IMR-90 (cell line): ENCODE measurements at regions not wholly inside any gene's neighbourhood (a gene's known extent, or its start where the extent isn't known, plus 50 kb on each side); places are given as distances from the start of the nearest gene placed in this dataset.

Experiments
- ATAC-seq: fragments of 200-7000 bp; cut with Tn5 transposase; 2 replicates; pipeline ENCODE4 v1.9.1; 2020; ENCODE audit warnings: low read depth, mild to moderate bottlenecking, moderate library complexity
- BruUV-seq: library from RNA; stranded (reverse); fragments of 400-500 nt; replicated peaks from 2 replicates; lab custom pipeline; 2021; lab: Mats Ljungman, UMichigan
- CTCF ChIA-PET: fragments of 300-600 bp; formaldehyde crosslinking; extraction: SDS; loops from one replicate; lab custom pipeline; 2021; ENCODE audit warnings: antibody characterized with exemption; lab: Yijun Ruan, JAX
- POLR2A ChIA-PET: fragments of 300-600 bp; sonication (Branson Sonifier 250); formaldehyde crosslinking; loops from one replicate; lab custom pipeline; 2022; ENCODE audit warnings: antibody characterized with exemption; ENCODE audit not compliant: unreplicated experiment; lab: Charles Lee
- DNase-seq: peaks from one replicate; pipeline ENCODE4 v3.0.0; 2013
- H2AFZ ChIP-seq: replicated peaks from 2 replicates; pipeline ENCODE3; 2013; ENCODE audit warnings: low read length, mild to moderate bottlenecking; ENCODE audit not compliant: poor library complexity
- H2AK5ac ChIP-seq: 2 replicates; pipeline ENCODE4 v1.6.1; 2013; ENCODE audit warnings: low read depth, low read length, inconsistent platforms
- H2AK9ac ChIP-seq: replicated peaks from 2 replicates; pipeline ENCODE3; 2013; ENCODE audit warnings: mild to moderate bottlenecking, low read depth, low read length, moderate library complexity; ENCODE audit not compliant: poor library complexity
- H2BK120ac ChIP-seq: 2 replicates; pipeline ENCODE4 v1.6.1; 2013; ENCODE audit warnings: low read depth, low read length, inconsistent platforms
- H2BK15ac ChIP-seq: 3 replicates; pipeline ENCODE4 v1.6.1; 2013; ENCODE audit warnings: low read depth, low read length, inconsistent platforms
- H2BK20ac ChIP-seq: 2 replicates; pipeline ENCODE4 v1.6.1; 2013; ENCODE audit warnings: low read depth, mild to moderate bottlenecking, inconsistent platforms, low read length, moderate library complexity
- H2BK5ac ChIP-seq: 2 replicates; pipeline ENCODE4 v1.6.1; 2013; ENCODE audit warnings: mild to moderate bottlenecking, low read depth, low read length, inconsistent platforms; ENCODE audit not compliant: poor library complexity, severe bottlenecking
- H3K14ac ChIP-seq: replicated peaks from 2 replicates; pipeline ENCODE4 v1.6.1; 2013; ENCODE audit warnings: low read depth, low read length, inconsistent platforms
- H3K18ac ChIP-seq: 2 replicates; pipeline ENCODE4 v1.6.1; 2013; ENCODE audit warnings: low read depth, low read length, control low read depth
- H3K23ac ChIP-seq: 2 replicates; pipeline ENCODE4 v1.6.1; 2013; ENCODE audit warnings: low read depth, low read length, inconsistent platforms
- H3K27ac ChIP-seq: 2 replicates; pipeline ENCODE4 v1.5.1; 2013; ENCODE audit warnings: mild to moderate bottlenecking, control low read depth, low read length; ENCODE audit not compliant: insufficient read depth
- H3K27me3 ChIP-seq: 2 replicates; pipeline ENCODE4 v1.6.1; 2013; ENCODE audit warnings: low read length; ENCODE audit not compliant: control insufficient read depth, insufficient read depth
- H3K36me3 ChIP-seq: 2 replicates; pipeline ENCODE4 v1.6.1; 2013; ENCODE audit warnings: low read length, mixed read lengths; ENCODE audit not compliant: control insufficient read depth, insufficient read depth
- H3K4ac ChIP-seq: 2 replicates; pipeline ENCODE4 v1.6.1; 2013; ENCODE audit warnings: low read depth, low read length, inconsistent platforms
- H3K4me1 ChIP-seq: 2 replicates; pipeline ENCODE4 v1.6.1; 2013; ENCODE audit warnings: low read length, mixed read lengths; ENCODE audit not compliant: control insufficient read depth, insufficient read depth
- H3K4me2 ChIP-seq: 2 replicates; pipeline ENCODE4 v1.6.1; 2013; ENCODE audit warnings: low read depth, mild to moderate bottlenecking, control low read depth, low read length, moderate library complexity
- H3K4me3 ChIP-seq: 2 replicates; pipeline ENCODE4 v1.5.1; 2013; ENCODE audit warnings: low read depth, mild to moderate bottlenecking, control low read depth, low read length, moderate library complexity; ENCODE audit not compliant: insufficient read depth
- H3K56ac ChIP-seq: 2 replicates; pipeline ENCODE4 v1.6.1; 2013; ENCODE audit warnings: low read length, inconsistent platforms; ENCODE audit not compliant: insufficient read depth; ENCODE audit errors: extremely low read depth
- H3K79me1 ChIP-seq, 2 experiments: 2 replicates each; pipeline ENCODE4 v1.6.1; 2013; ENCODE audit warnings: low read length in 2 of 2, inconsistent platforms in 1 of 2, low read depth in 1 of 2
- H3K9ac ChIP-seq: 2 replicates; pipeline ENCODE4 v1.6.1; 2013; ENCODE audit warnings: low read depth, low read length, control low read depth
- H3K9me1 ChIP-seq: 2 replicates; pipeline ENCODE4 v1.6.1; 2013; ENCODE audit warnings: low read length, inconsistent platforms; ENCODE audit not compliant: insufficient read depth
- H3K9me3 ChIP-seq: 2 replicates; pipeline ENCODE4 v1.6.1; 2013; ENCODE audit warnings: low read length; ENCODE audit not compliant: control insufficient read depth, insufficient read depth
- H4K20me1 ChIP-seq: 2 replicates; pipeline ENCODE4 v1.6.1; 2013; ENCODE audit warnings: low read length, inconsistent platforms; ENCODE audit not compliant: insufficient read depth
- H4K5ac ChIP-seq: 2 replicates; pipeline ENCODE4 v1.6.1; 2013; ENCODE audit warnings: mild to moderate bottlenecking, low read depth, low read length, control low read depth
- H4K8ac ChIP-seq, 2 experiments: 2 replicates each; pipeline ENCODE4 v1.6.1; 2013; ENCODE audit warnings: low read depth in 2 of 2, low read length in 2 of 2, control low read depth in 1 of 2, inconsistent platforms in 1 of 2
- H4K91ac ChIP-seq: 2 replicates; pipeline ENCODE4 v1.6.1; 2013; ENCODE audit warnings: low read depth, low read length, inconsistent platforms; ENCODE audit not compliant: insufficient read depth
- BHLHE40 ChIP-seq: fragments of 150-350 bp; IDR thresholded peaks from 2 replicates; pipeline ENCODE4 v1.6.1; 2016; ENCODE audit warnings: mild to moderate bottlenecking, low read depth, low read length
- CEBPB ChIP-seq: IDR thresholded peaks from 2 replicates; pipeline ENCODE4 v1.6.1; 2012; ENCODE audit warnings: low read depth, low read length, improper control_type of control experiment
- CHD1 ChIP-seq: IDR thresholded peaks from 2 replicates; pipeline ENCODE4 v1.6.1; 2012; ENCODE audit warnings: low read depth, low read length, improper control_type of control experiment
- CTCF ChIP-seq: conservative IDR thresholded peaks from 2 replicates; pipeline ENCODE4 v1.5.1; 2012; ENCODE audit warnings: mild to moderate bottlenecking, low read depth, low read length, improper control_type of control experiment
- ELK1 ChIP-seq: fragments of 150-350 bp; IDR thresholded peaks from 2 replicates; pipeline ENCODE4 v1.6.1; 2016; ENCODE audit warnings: low read depth, mild to moderate bottlenecking, low read length, moderate library complexity, borderline replicate concordance
- FOS ChIP-seq: fragments of 150-350 bp; IDR thresholded peaks from 2 replicates; pipeline ENCODE4 v1.6.1; 2016; ENCODE audit warnings: low read depth, low read length
- MAFK ChIP-seq: IDR thresholded peaks from 2 replicates; pipeline ENCODE4 v1.6.1; 2012; ENCODE audit warnings: low read depth, low read length, improper control_type of control experiment
- MAZ ChIP-seq: IDR thresholded peaks from 2 replicates; pipeline ENCODE4 v1.6.1; 2012; ENCODE audit warnings: low read depth, mild to moderate bottlenecking, low read length, improper control_type of control experiment, moderate library complexity, borderline replicate concordance
- MXI1 ChIP-seq: IDR thresholded peaks from 2 replicates; pipeline ENCODE4 v1.6.1; 2012; ENCODE audit warnings: low read depth, mild to moderate bottlenecking, low read length, moderate library complexity, borderline replicate concordance
- NFE2L2 ChIP-seq: fragments of 150-350 bp; IDR thresholded peaks from 2 replicates; pipeline ENCODE4 v1.6.1; 2016; ENCODE audit warnings: low read depth, mild to moderate bottlenecking, low read length
- POLR2A ChIP-seq: IDR thresholded peaks from 2 replicates; pipeline ENCODE4 v1.6.1; 2012; ENCODE audit warnings: mild to moderate bottlenecking, low read depth, low read length
- RAD21 ChIP-seq: IDR thresholded peaks from 2 replicates; pipeline ENCODE4 v1.6.1; 2012; ENCODE audit warnings: low read length, improper control_type of control experiment
- RCOR1 ChIP-seq: IDR thresholded peaks from 2 replicates; pipeline ENCODE4 v1.6.1; 2012; ENCODE audit warnings: mild to moderate bottlenecking, low read length, improper control_type of control experiment; ENCODE audit not compliant: insufficient replicate concordance
- RFX5 ChIP-seq: IDR thresholded peaks from 2 replicates; pipeline ENCODE4 v1.8.0; 2012; ENCODE audit warnings: low read depth, mild to moderate bottlenecking, low read length, moderate library complexity
- SMC3 ChIP-seq: fragments of 150-350 bp; IDR thresholded peaks from 2 replicates; pipeline ENCODE4 v1.6.1; 2016; ENCODE audit warnings: low read depth, mild to moderate bottlenecking, antibody characterized with exemption, low read length, moderate library complexity
- USF2 ChIP-seq: fragments of 150-350 bp; IDR thresholded peaks from 2 replicates; pipeline ENCODE4 v1.6.1; 2017; ENCODE audit warnings: mild to moderate bottlenecking, antibody characterized with exemption, low read length, low read depth
- WGBS, 2 experiments: methylation state at CpG; one replicate each; pipeline versions ENCODE4 v1.1.5 to v1.1.7; 2013; ENCODE audit warnings: missing lambda C conversion rate in 2 of 2; ENCODE audit not compliant: insufficient read length in 1 of 2; ENCODE audit errors: extremely low coverage in 2 of 2; 5-methylcytosine and 5-hydroxymethylcytosine counted together
- dilution Hi-C: fragments of 300-500 bp; cut with HindIII; formaldehyde crosslinking; loops from one replicate; pipeline ENCODE4 v1.14.3; 2018; ENCODE audit warnings: low sequenced_read_pairs; ENCODE audit not compliant: unreplicated experiment
- in situ Hi-C: fragments of 300-500 bp; cut with MboI; formaldehyde crosslinking; loops from 3 replicates; pipeline ENCODE4 v1.14.3; 2019; ENCODE audit warnings: low sequenced_read_pairs, inconsistent platforms, mixed read lengths
- intact Hi-C: fragments of 100-400 bp; cut with micrococcal nuclease; formaldehyde crosslinking; loops from 2 replicates; pipeline ENCODE4 v1.10.0; 2022

- H3K9me3 ChIP-seq, result no peaks in the 10 kb centered on the region
- H2AK5ac ChIP-seq, result no peak overlapping the region
- no peaks in the 10 kb centered on the region for H3K9me1 ChIP-seq
- DNase-seq, result no peak
- TF ChIP-seq MAFK (no peak), SMC3 (no peak), POLR2A (no peak), RCOR1 (no peak), FOS (no peak), BHLHE40 (no peak), ELK1 (no peak), CTCF (no peak), MAZ (no peak), RFX5 (no peak), RAD21 (no peak), CHD1 (no peak), USF2 (no peak), CEBPB (no peak), MXI1 (no peak), NFE2L2 (no peak)
- intact Hi-C loops, result no loop called here
- H3K4me2 ChIP-seq, result no peak overlapping the region
- no peak overlapping the region for H4K8ac ChIP-seq
- no TSS peak for BruUV-seq
- no peak overlapping the region for H3K4me3 ChIP-seq
- H3K27me3 ChIP-seq, result no peaks in the 10 kb centered on the region
- dilution Hi-C loops, result no loop called here
- H3K36me3 ChIP-seq, result no peaks in the 10 kb centered on the region
- no peak overlapping the region for H2BK120ac ChIP-seq
- no peak overlapping the region for H3K18ac ChIP-seq
- H3K14ac ChIP-seq, result no peak overlapping the region
- H3K4me1 ChIP-seq, result no peaks in the 10 kb centered on the region
- H2BK15ac ChIP-seq, result no peak overlapping the region
- no peak overlapping the region for H4K5ac ChIP-seq
- H3K56ac ChIP-seq, result no peak overlapping the region
- in situ Hi-C loops, result no loop called here
- H3K4ac ChIP-seq, result no peak overlapping the region
- no peaks in the 10 kb centered on the region for H4K20me1 ChIP-seq
- H3K23ac ChIP-seq, result no peak overlapping the region
- H3K27ac ChIP-seq, result no peak overlapping the region
- no peaks in the 10 kb centered on the region for H3K79me1 ChIP-seq
- ChIA-PET CTCF (no interaction called here), POLR2A (no interaction called here)
- no peak overlapping the region for H2BK5ac ChIP-seq
- H2BK20ac ChIP-seq, result no peak overlapping the region
- no peak overlapping the region for H3K9ac ChIP-seq
- no CpG with 5 or more reads among the region's 1 CpG for WGBS, 2 experiments
- ATAC-seq, result no peak
- no peak overlapping the region for H2AK9ac ChIP-seq
- no peak overlapping the region for H4K91ac ChIP-seq
- H2AFZ ChIP-seq, result no peak overlapping the region
These were observed 246.4 kb upstream of the LRRC7 start for GRCh38 chr1:69321311-69321710.
